Vagina (tissue), 2 donors: ENCODE measurements at regions not wholly inside any gene's neighbourhood (a gene's known extent, or its start where the extent isn't known, plus 50 kb on each side); places are given as distances from the start of the nearest gene placed in this dataset.

Experiments used
- DNase-seq, 2 donors: peaks; one replicate each; pipeline ENCODE4 v3.0.0-alpha.2; 2017; ENCODE audit errors: extremely low spot score in 2 of 2
- H3K27ac ChIP-seq: fragments of 200-600 bp; sonication (generic); one replicate; pipeline ENCODE4 v1.5.1; 2019
- H3K27me3 ChIP-seq: fragments of 200-600 bp; sonication (generic); one replicate; pipeline ENCODE4 v1.5.1; 2019
- H3K36me3 ChIP-seq, 2 donors: fragments of 200-600 bp; sonication (generic); one replicate each; pipeline ENCODE4 v1.5.1; 2017 to 2019
- H3K4me1 ChIP-seq: fragments of 200-600 bp; sonication (generic); one replicate; pipeline ENCODE4 v1.5.1; 2019
- H3K4me3 ChIP-seq, 2 donors: fragments of 200-600 bp; sonication (generic); 1 replicate in 1 of 2; 2 replicates in 1 of 2; pipeline ENCODE4 v1.5.1; 2016 to 2019
- H3K9me3 ChIP-seq: fragments of 200-600 bp; sonication (generic); one replicate; pipeline ENCODE4 v1.5.1; 2019
- CTCF ChIP-seq, 3 experiments: fragments of 450-650 bp in 2 of 3; fragments of 200-600 bp in 1 of 3; sonication (generic) in 1 of 3; IDR thresholded peaks; one replicate each; pipeline ENCODE4 v1.5.1; 2017 to 2019; ENCODE audit warnings: antibody characterized with exemption in 3 of 3, mild to moderate bottlenecking in 2 of 3, moderate library complexity in 2 of 3
- POLR2A ChIP-seq, 2 donors: fragments of 450-650 bp; IDR thresholded peaks; one replicate each; pipeline ENCODE4 v1.6.1; 2017; ENCODE audit warnings: antibody characterized with exemption in 2 of 2, mild to moderate bottlenecking in 2 of 2, moderate library complexity in 2 of 2
- POLR2AphosphoS5 ChIP-seq, 2 donors: sonication (generic); formaldehyde crosslinking; IDR thresholded peaks; one replicate each; pipeline ENCODE4 v1.9.0; 2017; ENCODE audit warnings: antibody characterized with exemption in 2 of 2, mild to moderate bottlenecking in 2 of 2, low read depth in 1 of 2; ENCODE audit not compliant: insufficient read depth in 1 of 2
- intact Hi-C: fragments of 100-400 bp; cut with DNase I; formaldehyde crosslinking; loops from one replicate; pipeline ENCODE4 v1.15.1; 2023

- no peaks in the 10 kb centered on the region for H3K36me3 ChIP-seq
Measured at GRCh38 chr18:22567794-22568193, 150.1 kb upstream of the CTAGE1 start.

GRCh38 chr18:22570492-22570891, 152.8 kb upstream of the CTAGE1 start:
- intact Hi-C loops, result no loop called here

More at GRCh38 chr18:22567794-22568193, 150.1 kb upstream of the CTAGE1 start:
- DNase-seq, result no peak
- Histone ChIP-seq H3K27ac (no peak overlapping the region), H3K4me1 (no peaks in the 10 kb centered on the region), H3K27me3 (no peaks in the 10 kb centered on the region), H3K9me3 (no peaks in the 10 kb centered on the region), H3K4me3 (no peak overlapping the region)
- TF ChIP-seq CTCF (IDR thresholded peaks at IDR 0.05), result no peak
- no peak for TF ChIP-seq POLR2AphosphoS5 (IDR thresholded peaks at IDR 0.05; ENCODE audit: insufficient read depth in 1 of 2, low read depth in 1 of 2)
- no peak for TF ChIP-seq POLR2A (IDR thresholded peaks at IDR 0.05)
- intact Hi-C loops, result no loop called here

GRCh38 chr18:22572341-22572740, 154.6 kb upstream of the CTAGE1 start:
- DNase-seq, result no peak
- intact Hi-C loops, result no loop called here
- Histone ChIP-seq H3K4me3 (no peak overlapping the region), H3K27me3 (no peaks in the 10 kb centered on the region), H3K9me3 (no peaks in the 10 kb centered on the region), H3K27ac (no peak overlapping the region), H3K36me3 (no peaks in the 10 kb centered on the region), H3K4me1 (no peaks in the 10 kb centered on the region)
- no peak for TF ChIP-seq POLR2AphosphoS5 (IDR thresholded peaks at IDR 0.05; ENCODE audit: insufficient read depth in 1 of 2, low read depth in 1 of 2)
- TF ChIP-seq CTCF (IDR thresholded peaks at IDR 0.05), result no peak
- TF ChIP-seq POLR2A (IDR thresholded peaks at IDR 0.05), result no peak

More at GRCh38 chr18:22570492-22570891, 152.8 kb upstream of the CTAGE1 start:
- no peak for TF ChIP-seq POLR2AphosphoS5 (IDR thresholded peaks at IDR 0.05; ENCODE audit: insufficient read depth in 1 of 2, low read depth in 1 of 2)
- no peak for TF ChIP-seq CTCF (IDR thresholded peaks at IDR 0.05)
- no peak for TF ChIP-seq POLR2A (IDR thresholded peaks at IDR 0.05)
- Histone ChIP-seq H3K36me3 (no peaks in the 10 kb centered on the region), H3K4me3 (no peak overlapping the region), H3K4me1 (no peaks in the 10 kb centered on the region), H3K27me3 (no peaks in the 10 kb centered on the region), H3K9me3 (no peaks in the 10 kb centered on the region), H3K27ac (no peak overlapping the region)
- DNase-seq, result no peak

GRCh38 chr18:22579271-22579670, 161.6 kb upstream of the CTAGE1 start:
- TF ChIP-seq POLR2AphosphoS5 (IDR thresholded peaks at IDR 0.05; ENCODE audit: insufficient read depth in 1 of 2, low read depth in 1 of 2), result no peak
- no peak for TF ChIP-seq POLR2A (IDR thresholded peaks at IDR 0.05)
- no peak for TF ChIP-seq CTCF (IDR thresholded peaks at IDR 0.05)
- Histone ChIP-seq H3K27me3 (no peaks in the 10 kb centered on the region), H3K27ac (no peak overlapping the region), H3K9me3 (no peaks in the 10 kb centered on the region), H3K4me1 (no peaks in the 10 kb centered on the region), H3K4me3 (no peak overlapping the region), H3K36me3 (no peaks in the 10 kb centered on the region)
- intact Hi-C loops, result no loop called here
- DNase-seq, result no peak

- no peaks in the 10 kb centered on the region for H3K9me3 ChIP-seq
- no peak for DNase-seq
- H3K4me3 ChIP-seq, result no peak overlapping the region
- H3K27ac ChIP-seq, result no peak overlapping the region
- no peaks in the 10 kb centered on the region for H3K27me3 ChIP-seq
- no peaks in the 10 kb centered on the region for H3K4me1 ChIP-seq
- H3K36me3 ChIP-seq, result no peaks in the 10 kb centered on the region
- intact Hi-C loops, result loop anchor here (10.0 kb wide), 1 partner anchor 611 kb away; no protein-coding TSS in a partner anchor
- TF ChIP-seq POLR2A (IDR thresholded peaks at IDR 0.05), result no peak
- TF ChIP-seq POLR2AphosphoS5 (IDR thresholded peaks at IDR 0.05; ENCODE audit: insufficient read depth in 1 of 2, low read depth in 1 of 2), result no peak
- TF ChIP-seq CTCF (IDR thresholded peaks at IDR 0.05), result no peak
Measured at GRCh38 chr18:22585333-22585732, 167.6 kb upstream of the CTAGE1 start.
